Skeletal muscle tissue (tissue), 3 donors: ENCODE measurements at regions not wholly inside any gene's neighbourhood (a gene's known extent, or its start where the extent isn't known, plus 50 kb on each side); places are given as distances from the start of the nearest gene placed in this dataset.
"Not testable (repeated sequence)": the region's sequence is repeated elsewhere in the genome, so short reads cannot be mapped to it uniquely, and the experiment has no call there.

Experiments
- H3K27ac ChIP-seq: one replicate; pipeline ENCODE4 v1.7.0; 2013; ENCODE audit warnings: mild to moderate bottlenecking, low read depth, low read length, inconsistent platforms
- H3K27me3 ChIP-seq, 3 donors: one replicate each; pipeline ENCODE4 v1.7.0; 2013; ENCODE audit warnings: low read length in 3 of 3; ENCODE audit not compliant: control insufficient read depth in 3 of 3, insufficient read depth in 3 of 3
- H3K36me3 ChIP-seq, 3 donors: one replicate each; pipeline ENCODE4 v1.7.0; 2013; ENCODE audit warnings: low read length in 3 of 3; ENCODE audit not compliant: control insufficient read depth in 3 of 3, insufficient read depth in 3 of 3
- H3K4me1 ChIP-seq, 3 donors: one replicate each; pipeline ENCODE4 v1.7.0; 2013; ENCODE audit warnings: low read length in 3 of 3, mild to moderate bottlenecking in 3 of 3; ENCODE audit not compliant: control insufficient read depth in 3 of 3, insufficient read depth in 3 of 3
- H3K4me3 ChIP-seq, 3 donors: one replicate each; pipeline ENCODE4 v1.7.0; 2013; ENCODE audit warnings: low read length in 3 of 3
- H3K9ac ChIP-seq, 3 donors: one replicate each; pipeline ENCODE4 v1.7.0; 2013; ENCODE audit warnings: low read length in 3 of 3, mild to moderate bottlenecking in 3 of 3, moderate library complexity in 2 of 3, low read depth in 1 of 3
- H3K9me3 ChIP-seq, 3 donors: one replicate each; pipeline ENCODE4 v1.7.0; 2013; ENCODE audit warnings: low read length in 3 of 3; ENCODE audit not compliant: control insufficient read depth in 3 of 3
- donor health status: Osteomylitis.

- peaks cover 37 to 53% (median 40%) of the 10 kb centered on the region in 3 donors for H3K4me1 ChIP-seq
- not testable (repeated sequence) for H3K4me3 ChIP-seq, H3K36me3 ChIP-seq, H3K27me3 ChIP-seq, H3K9ac ChIP-seq, H3K27ac ChIP-seq, H3K9me3 ChIP-seq
Observed at GRCh38 chr15:25566545-25566944, 127.7 kb upstream of the UBE3A start.

GRCh38 chr15:25565470-25566264, 126.8 kb upstream of the UBE3A start:
- Histone ChIP-seq H3K4me3 (peak overlapping the region in 2 of 3 donors; percentile 6 to 49), H3K36me3 (no peaks in the 10 kb centered on the region), H3K4me1 (peaks cover 37 to 53% (median 40%) of the 10 kb centered on the region in 3 donors), H3K27me3 (no peaks in the 10 kb centered on the region), H3K9ac (peak overlapping the region in 1 of 3 donors; percentile 16), H3K27ac (peak overlapping the region; percentile 38), H3K9me3 (no peaks in the 10 kb centered on the region)

DNA sequence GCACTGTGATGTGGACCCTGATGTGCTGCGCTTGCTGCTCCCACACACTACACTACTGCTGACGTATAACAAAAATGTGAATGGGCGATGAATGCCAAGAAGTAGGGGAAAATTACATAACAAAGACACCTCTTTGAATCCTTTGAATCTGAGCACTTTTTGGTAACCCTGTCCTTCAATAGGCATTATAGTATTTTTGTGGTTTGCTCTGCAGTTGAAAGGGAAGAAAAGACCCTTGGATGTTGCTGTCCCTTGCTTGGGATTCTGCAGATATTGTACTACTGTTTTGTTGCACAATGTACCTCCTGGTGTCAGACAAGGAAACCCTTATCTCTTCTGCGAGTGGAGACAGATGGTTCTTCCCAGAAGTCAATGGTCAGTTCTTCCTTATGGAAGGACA, 124.8 kb upstream of the UBE3A start:
- no peak overlapping the region for H3K4me3 ChIP-seq
- H3K9ac ChIP-seq = no peak overlapping the region
- peaks cover 27 to 35% (median 29%) of the 10 kb centered on the region in 3 donors for H3K4me1 ChIP-seq
- no peak overlapping the region for H3K27ac ChIP-seq
- no peaks in the 10 kb centered on the region for H3K27me3 ChIP-seq
- no peaks in the 10 kb centered on the region for H3K36me3 ChIP-seq
- H3K9me3 ChIP-seq = no peaks in the 10 kb centered on the region

DNA sequence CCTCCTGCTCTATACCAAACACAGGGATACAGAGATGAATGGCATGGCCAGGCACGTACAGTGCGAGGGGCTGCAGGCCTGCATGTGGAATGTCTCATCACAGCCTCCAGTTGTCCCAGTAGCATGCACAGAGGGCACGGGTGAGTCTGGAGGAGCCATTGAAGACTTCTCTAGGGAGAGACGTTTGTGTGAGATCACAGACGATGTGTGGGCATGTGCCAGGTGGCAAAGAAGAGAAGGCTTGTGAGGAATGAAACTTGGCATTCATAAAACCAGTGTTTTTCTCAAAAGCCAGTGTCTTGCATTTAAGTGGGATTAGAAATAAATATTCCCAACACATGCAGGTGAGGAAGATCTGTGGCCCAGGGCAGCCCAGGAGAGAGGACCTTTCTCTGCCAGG, 119.1 kb upstream of the UBE3A start:
- H3K27ac ChIP-seq = no peak overlapping the region
- H3K4me1 ChIP-seq = no peaks in the 10 kb centered on the region
- H3K9ac ChIP-seq = no peak overlapping the region
- H3K4me3 ChIP-seq = no peak overlapping the region
- H3K36me3 ChIP-seq = no peaks in the 10 kb centered on the region
- no peaks in the 10 kb centered on the region for H3K9me3 ChIP-seq
- no peaks in the 10 kb centered on the region for H3K27me3 ChIP-seq

DNA sequence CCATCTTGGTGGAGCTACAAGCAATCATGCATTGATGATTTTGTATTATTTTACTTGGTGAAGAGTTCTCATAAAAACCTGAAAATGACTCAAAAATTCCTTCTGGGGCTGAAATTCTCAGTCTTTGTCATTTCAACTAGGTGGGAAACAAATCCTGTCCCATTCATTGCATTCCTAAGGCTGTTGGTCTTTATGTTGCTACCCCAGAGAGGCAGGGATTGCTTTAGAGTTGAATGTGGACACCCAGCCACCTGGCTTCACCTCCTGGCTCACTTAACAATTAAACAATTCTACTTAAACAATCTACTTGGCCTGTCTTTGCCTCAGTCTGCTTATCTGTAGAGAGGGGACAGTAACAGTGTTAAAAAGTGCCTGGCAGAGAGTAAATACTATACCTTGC, 117.3 kb upstream of the UBE3A start:
- H3K4me1 ChIP-seq = no peaks in the 10 kb centered on the region
- H3K36me3 ChIP-seq = no peaks in the 10 kb centered on the region
- no peaks in the 10 kb centered on the region for H3K9me3 ChIP-seq
- H3K27ac ChIP-seq = no peak overlapping the region
- no peaks in the 10 kb centered on the region for H3K27me3 ChIP-seq
- H3K4me3 ChIP-seq = no peak overlapping the region
- no peak overlapping the region for H3K9ac ChIP-seq

- Histone ChIP-seq H3K9me3 (no peaks in the 10 kb centered on the region), H3K4me1 (no peaks in the 10 kb centered on the region), H3K9ac (no peak overlapping the region), H3K4me3 (no peak overlapping the region), H3K36me3 (no peaks in the 10 kb centered on the region), H3K27ac (no peak overlapping the region), H3K27me3 (no peaks in the 10 kb centered on the region)
Observed at GRCh38 chr15:25554640-25555039, 115.8 kb upstream of the UBE3A start.

GRCh38 chr15:25548600-25548999, 109.8 kb upstream of the UBE3A start:
- no peak overlapping the region for H3K27ac ChIP-seq
- H3K36me3 ChIP-seq = no peaks in the 10 kb centered on the region
- no peaks in the 10 kb centered on the region for H3K27me3 ChIP-seq
- no peak overlapping the region for H3K4me3 ChIP-seq
- H3K9ac ChIP-seq = no peak overlapping the region
- H3K4me1 ChIP-seq = peaks cover 0 to under 1% (median 0%) of the 10 kb centered on the region in 3 donors
- no peaks in the 10 kb centered on the region for H3K9me3 ChIP-seq

GRCh38 chr15:25545889-25546288, 107.1 kb upstream of the UBE3A start:
- Histone ChIP-seq H3K9me3 (no peaks in the 10 kb centered on the region), H3K27me3 (no peaks in the 10 kb centered on the region), H3K4me1 (peaks cover 4 to 5% (median 4%) of the 10 kb centered on the region in 3 donors), H3K9ac (no peak overlapping the region), H3K36me3 (no peaks in the 10 kb centered on the region), H3K27ac (no peak overlapping the region), H3K4me3 (no peak overlapping the region)

DNA sequence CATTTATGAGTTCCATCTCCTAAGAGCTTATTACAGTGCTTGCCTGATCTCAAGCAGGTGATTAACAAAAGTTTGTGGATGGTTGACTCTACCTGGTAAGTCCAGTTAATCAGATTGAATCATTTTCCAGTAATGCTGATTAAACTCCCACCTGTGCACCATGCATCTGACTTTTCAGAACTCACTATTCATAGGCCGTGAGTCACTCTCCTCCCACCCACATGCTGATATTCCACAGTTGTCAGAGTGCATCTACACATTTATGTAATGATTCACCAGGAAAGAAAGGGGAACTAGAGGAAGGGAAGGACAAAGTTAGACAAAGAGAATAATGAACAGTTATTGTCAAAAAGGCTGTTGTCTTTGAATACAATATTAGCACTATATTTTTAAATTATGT, 106.2 kb upstream of the UBE3A start:
- H3K27ac ChIP-seq = no peak overlapping the region

DNA sequence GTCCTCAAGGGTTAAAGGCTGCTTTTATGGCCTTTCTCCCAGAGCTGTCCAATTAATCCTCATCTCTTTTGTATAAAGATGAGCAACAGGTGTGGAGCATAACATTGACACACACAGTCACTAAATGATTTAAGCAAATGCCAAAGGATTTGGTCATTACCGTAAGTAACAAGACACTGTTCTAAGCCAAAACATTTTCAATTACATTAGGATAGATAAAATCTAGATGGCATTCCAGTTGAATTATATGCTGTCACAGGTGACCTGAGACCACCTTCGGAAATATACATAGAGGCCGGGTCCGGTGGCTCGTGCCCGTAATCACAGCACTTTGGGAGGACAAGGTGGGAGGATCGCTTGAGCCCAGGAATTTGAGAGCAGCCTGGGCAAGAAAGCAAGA, 105.3 kb upstream of the UBE3A start:
- Histone ChIP-seq H3K9me3 (no peaks in the 10 kb centered on the region), H3K27ac (no peak overlapping the region), H3K27me3 (no peaks in the 10 kb centered on the region), H3K4me1 (peaks cover 4 to 5% (median 4%) of the 10 kb centered on the region in 3 donors), H3K9ac (no peak overlapping the region), H3K4me3 (no peak overlapping the region), H3K36me3 (no peaks in the 10 kb centered on the region)

More for the DNA sequence above, 106.2 kb upstream of the UBE3A start:
- H3K36me3 ChIP-seq = no peaks in the 10 kb centered on the region
- H3K4me3 ChIP-seq = no peak overlapping the region
- no peaks in the 10 kb centered on the region for H3K27me3 ChIP-seq
- H3K9me3 ChIP-seq = no peaks in the 10 kb centered on the region
- no peak overlapping the region for H3K9ac ChIP-seq
- H3K4me1 ChIP-seq = peaks cover 4 to 5% (median 4%) of the 10 kb centered on the region in 3 donors
